ENCODE measurements at regions not wholly inside any gene's neighbourhood (a gene's known extent, or its start where the extent isn't known, plus 50 kb on each side); places are given as distances from the start of the nearest gene placed in this dataset.
"Not testable (repeated sequence)": the region's sequence is repeated elsewhere in the genome, so short reads cannot be mapped to it uniquely, and the experiment has no call there.

DNA sequence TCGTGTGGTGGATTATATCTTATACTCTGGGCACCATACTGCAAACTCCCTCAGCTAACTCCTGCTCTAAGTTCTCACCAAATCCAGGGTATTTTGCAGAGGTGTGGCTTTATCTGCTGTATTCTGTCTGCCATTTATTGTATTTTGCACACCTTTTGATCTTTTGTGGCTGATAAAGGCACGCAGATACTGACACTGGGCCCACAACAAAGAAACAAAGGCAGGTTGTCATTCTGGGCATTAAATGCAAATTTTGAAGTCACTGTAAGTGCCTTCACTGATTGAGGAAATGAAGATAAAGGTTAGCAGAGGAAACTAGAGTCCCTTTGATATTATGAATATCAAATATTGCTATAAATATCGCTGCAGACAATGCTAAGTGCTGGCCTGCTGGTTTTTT, 265.8 kb upstream of the MEIS1 start:
- DNase-seq = no peak

DNA sequence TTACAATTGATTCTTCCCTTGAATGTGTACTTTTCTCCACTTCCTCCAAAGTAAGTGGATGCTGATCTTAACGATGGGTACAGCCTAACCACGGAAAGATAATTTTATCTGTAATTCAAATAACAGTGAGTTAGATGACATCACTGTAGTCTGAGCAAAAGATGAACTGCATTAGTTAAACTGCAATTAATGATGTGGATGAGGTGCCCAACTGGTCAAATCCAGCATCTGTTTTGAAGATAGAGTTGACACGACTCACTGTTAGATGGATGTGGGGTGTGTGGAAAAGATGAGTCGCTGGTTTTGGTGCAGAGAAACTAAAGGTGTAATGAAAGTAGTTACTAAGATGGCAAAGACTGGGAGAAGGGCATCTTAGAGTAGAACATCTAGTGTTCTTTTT, 270.5 kb upstream of the MEIS1 start:
- no peak for DNase-seq

DNA sequence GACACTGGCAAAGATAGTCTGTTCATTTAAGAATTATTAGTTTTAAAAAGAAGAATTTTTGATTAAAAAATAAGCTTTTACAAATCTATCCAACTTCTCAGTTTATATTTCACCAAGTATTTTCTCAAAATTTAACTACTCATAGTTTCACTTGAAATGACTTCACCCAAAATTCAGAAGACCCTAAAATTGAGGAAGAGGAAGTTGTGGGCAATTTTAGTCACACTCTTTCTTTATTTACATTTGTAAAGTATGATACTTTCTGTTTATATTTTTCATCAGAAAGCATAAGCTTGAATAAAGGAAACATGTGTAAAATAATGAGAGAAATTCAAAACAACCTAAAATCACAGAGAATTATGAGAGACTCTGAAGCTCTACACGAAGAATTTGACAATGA, 278.8 kb upstream of the MEIS1 start:
- DNase-seq = no peak

DNA sequence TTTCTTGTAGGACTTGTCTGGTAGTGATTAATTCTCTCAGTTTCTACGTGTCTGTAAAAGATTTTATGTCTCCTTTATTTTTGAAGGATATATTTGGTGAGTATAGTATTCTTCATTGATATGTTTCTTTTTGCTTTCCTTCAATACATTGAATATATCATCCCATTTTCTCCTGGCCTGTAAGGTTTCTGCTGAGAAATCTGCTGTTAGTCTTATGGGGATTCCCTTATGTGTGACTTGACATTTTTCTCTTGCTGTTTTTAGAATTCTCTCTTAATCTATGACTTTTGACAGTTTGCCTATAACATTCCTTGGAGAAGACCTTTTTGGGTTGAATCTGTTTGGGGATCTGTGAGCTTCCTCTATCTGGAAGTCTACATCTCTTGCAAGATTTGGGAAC, 281.0 kb upstream of the MEIS1 start:
- DNase-seq = no peak

DNA sequence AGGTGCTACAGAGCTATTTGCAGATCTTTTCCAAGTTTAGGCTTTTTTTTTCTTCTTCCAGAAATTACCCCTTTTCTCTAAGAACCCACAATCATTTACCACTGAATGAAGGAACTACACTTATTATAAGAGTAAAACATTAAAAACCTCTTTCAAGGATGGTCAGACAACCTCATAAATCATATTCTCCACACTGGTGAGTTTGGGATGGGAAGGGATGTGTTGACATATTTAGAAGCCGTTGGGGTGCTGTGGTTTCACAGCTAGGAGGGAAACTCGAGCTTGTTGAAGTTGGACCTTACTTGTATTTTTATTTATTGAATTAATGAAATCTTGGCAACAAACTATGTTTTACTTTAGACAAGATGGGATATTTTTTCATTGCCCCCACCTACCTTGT, 289.4 kb upstream of the MEIS1 start:
- no peak for DNase-seq

DNA sequence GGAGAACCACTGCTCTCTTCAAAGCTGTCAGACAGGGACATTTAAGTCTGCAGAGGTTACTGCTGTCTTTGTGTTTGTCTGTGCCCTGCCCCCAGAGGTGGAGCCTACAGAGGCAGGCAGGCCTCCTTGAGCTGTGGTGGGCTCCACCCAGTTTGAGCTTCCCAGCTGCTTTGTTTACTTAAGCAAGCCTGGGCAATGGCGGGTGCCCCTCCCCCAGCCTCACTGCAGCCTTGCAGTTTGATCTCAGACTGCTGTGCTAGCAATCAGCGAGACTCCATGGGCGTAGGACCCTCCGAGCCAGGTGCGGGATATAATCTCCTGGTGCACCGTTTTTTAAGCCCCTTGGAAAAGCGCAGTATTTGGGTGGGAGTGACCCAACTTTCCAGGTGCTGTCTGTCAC, 290.6 kb upstream of the MEIS1 start:
- DNase-seq = not testable (repeated sequence)

DNA sequence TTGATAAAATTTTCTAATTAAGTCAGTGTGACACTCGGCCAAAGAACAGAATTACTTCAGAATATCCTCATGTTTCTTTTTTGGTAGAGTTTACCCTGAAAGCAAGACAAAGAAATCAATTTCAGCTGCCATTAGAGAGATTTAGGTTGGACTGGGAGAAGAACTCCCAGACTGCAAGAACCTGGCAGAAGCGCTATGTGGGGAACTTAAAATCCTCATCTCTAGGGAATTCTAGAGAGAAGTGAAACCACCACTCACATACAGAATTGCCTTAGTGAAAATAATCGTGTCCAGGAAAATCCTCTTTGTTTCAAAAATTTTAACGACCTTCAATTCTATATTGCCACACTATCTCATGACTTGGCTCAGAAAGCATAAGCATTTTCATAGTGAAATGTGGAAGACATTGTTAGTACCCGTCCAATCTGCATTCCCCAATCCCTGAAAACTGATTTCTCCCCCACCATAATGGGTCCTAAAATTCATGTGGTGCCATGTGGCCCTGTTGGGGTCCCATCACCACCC, 297.3 kb upstream of the MEIS1 start:
- DNase-seq = no peak

DNA sequence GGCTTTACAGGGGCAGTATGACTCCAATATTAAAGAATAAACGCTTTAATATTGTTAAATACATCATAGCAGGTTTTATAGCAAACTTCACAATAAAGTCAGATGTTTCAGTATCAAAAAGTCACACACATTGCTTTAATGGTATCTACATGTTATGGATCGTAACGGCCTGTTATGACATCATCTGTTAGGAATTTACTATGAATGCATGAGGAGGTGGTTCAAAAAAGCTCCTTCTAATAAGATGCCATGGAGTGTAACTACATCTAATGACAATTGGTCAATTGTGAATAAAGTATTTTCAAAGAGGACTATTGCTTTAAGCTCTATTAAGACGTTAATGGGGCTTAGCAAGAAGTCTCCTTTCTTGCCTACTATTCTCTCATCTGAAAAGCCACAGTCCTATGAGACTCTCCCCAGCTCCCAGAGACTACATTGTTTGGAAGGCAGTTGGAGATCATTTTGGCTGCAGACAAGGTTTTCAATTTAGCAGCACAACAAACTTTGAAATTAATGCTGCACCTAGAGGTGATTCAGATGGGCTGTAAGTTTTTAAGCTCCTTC, 300.7 kb upstream of the MEIS1 start:
- no peak for DNase-seq

DNA sequence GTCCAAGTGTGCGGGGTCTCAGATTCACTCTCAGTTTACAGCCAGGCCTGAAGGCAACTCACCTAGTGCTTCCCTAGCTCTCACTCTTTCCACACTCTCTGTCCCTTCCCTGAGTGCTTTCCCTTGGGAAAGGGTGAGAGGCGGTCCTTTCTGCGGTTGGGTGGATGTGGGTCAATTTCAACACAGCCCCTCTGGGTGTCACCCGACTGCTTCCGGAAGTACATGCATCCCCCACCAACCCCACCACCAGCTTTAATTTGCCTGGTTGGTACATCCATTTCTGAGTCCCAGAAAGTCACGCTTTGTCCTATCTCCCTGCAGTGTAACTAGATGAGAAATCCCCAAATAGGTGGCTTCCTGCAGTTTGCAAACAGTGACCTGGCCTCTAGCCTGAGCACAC, 307.3 kb upstream of the MEIS1 start:
- DNase-seq = no peak

DNA sequence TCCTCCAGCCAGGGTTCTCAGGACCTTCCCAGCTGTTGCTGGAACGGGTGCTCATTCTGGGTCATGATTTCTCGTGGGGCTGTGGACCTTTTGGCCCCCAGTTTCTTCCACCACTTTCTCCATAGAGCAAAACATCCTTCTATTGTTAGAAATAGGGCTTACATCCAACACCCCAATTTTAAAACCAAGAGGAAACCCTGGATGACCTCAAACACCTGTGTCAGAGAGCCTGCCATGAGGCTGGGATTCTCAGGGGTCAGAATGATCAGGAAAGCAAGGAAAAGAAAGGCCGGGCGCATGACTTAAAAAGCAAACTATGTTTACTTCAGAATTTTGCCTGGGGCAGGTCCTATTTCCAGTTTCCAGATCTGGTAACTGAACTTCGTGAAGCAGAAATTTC, 307.9 kb upstream of the MEIS1 start:
- no peak for DNase-seq

DNA sequence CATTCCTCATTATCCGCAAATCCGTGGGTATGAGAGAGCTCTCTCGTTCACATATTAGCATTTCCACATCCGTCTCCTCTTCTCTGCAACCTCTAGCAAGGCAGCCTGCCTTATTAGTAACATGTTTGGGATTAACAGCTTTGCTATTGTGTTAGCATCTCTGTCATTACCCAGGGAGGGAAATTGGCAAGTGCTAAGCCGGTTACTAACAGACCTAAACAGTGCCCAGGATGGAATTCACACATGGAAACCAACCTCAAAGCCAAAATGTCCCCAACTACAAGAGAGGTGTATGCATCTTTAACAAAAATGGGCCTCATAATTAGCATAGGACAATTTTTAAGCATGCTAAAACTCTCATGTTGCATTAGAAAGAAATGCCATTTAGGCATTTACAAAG, 309.0 kb upstream of the MEIS1 start:
- no peak for DNase-seq

DNA sequence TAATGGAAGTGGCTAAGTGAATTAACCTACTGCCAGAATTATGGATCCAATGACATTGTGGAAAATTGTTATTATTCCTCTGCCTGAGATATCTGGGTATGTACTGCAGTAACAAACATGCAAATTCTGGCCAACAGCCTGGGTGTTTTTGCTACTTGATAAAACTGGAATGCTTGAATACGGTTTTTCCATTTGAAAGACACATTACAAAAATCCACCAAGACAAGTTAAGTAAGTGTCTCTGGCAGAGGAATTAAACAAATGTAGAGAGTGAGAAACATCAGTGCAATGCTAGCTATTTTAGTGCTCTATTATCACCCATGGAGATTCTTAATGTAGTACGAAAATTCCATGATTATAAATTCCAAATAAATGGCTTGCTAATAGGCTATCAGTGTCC, 312.4 kb upstream of the MEIS1 start:
- DNase-seq = no peak

DNA sequence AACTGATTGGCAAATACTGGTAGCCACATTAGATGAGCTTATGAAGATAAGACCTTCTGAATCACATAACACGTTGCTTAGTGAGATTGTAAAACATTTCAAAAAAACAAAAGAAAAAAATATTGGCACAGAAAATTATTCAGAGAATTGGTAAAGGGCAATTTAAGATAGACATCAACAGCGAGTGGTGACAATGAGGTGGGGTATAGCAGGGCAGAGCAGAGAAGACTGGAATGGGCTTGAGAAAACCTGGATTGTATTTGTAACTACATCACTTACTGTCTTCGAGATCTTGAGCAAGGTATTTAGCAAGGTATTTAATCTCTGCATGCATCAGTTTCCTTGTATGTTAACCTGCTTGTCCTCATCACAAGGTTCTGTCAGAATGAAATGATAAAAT, 313.0 kb upstream of the MEIS1 start:
- DNase-seq = no peak

DNA sequence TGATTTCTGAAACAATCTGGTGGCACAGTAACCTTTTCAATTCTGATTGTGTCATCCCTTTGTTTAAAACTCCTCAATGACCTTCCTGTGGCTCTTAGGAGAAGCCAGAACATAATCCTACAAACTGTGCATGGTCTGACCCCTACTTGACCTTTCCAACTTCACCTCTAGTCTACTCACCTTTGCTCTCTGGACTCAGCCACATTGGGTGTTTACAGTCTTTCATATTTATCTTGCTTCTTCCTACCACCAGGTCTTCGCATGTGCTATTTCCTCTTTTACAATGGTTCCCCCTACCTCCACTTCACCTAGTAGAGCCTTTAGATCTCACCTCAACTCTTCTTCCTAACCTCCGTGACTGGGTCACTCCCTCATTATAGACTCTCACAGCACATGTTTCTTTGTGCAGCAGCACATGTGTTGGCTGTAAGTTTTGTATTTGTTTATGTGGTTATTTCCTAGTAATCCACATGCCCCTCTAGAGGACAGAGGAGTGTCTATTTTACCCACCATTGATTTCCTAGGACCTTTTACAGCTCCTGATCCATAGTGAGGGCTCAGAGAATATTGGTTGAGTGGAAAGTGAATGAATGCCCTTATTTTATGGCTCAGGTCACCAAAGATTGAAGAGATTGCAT, 320.8 kb upstream of the MEIS1 start:
- DNase-seq = no peak

DNA sequence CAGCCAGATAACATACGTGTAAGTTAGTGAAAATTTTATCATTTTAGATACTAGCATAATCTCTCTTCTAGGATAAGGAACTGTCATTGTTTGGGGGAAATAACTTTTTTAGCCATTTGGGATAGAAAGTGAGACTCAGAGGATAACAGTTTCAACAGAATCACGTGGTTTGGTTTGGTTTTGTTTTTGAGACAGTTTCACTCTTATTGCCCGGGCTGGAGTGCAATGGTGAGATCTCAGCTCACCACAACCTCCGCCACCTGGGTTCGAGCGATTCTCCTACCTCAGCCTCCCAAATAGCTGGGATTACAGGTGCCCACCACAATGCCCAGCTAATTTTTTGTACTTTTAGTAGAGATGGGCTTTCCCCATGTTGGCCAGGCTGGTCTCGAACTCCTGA, 323.2 kb upstream of the MEIS1 start:
- DNase-seq = no peak

DNA sequence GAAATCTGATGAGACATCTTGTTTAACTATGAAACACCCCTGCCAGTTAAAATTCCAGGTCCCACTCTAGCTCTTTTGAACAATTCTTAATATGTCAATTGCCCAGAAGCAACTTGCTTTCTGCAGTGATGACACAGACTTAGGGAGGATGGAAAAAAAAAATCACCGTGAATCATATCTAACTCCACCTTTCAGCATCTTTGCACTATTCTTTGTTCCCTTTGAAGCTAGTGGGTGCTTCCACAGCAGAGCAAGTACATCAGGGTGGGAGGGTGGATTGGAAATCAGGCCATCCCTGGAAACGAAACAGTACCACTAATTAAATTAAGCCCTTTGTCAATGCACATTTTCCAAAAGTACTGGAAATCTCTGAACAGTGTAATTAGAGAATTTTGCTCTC, 324.3 kb upstream of the MEIS1 start:
- no peak for DNase-seq

DNA sequence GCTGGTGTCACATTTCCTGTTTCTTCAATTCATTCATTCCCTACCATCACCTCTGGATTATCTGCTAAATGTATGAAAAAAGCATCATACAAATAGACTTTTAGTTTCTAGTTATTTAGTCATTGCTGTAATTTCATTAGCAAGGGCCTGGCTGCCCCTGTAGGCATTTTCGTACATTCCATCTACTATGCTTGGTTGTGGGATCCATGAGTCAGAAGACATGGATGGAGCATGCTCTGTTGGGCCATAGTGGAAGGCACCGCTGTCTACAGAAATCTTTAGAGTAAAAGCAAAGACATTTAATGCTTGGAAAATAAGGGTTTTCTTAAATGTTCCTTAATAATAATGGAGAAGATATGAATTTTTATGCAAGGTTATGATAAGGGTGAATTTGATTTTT, 324.8 kb upstream of the MEIS1 start:
- DNase-seq = no peak

DNA sequence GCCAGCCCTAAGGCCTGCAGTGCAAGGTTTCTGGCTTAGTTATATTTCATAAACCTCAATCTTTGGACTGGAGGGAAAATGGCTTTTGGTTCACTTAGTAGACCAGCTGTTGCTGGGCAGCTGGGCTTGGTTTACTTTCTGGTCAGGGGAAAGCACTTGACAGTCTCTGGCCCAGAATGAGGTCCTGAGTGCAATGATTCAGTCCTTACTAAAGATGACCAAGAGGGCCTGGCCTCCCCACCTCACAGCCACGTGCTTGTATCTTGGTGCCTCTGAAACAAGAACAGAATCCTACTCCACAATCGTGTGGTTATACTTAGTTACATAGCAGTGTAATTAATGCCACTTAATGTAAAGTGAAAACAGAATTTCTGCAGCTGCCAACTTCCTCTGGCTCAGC, 325.5 kb upstream of the MEIS1 start:
- DNase-seq = no peak

DNA sequence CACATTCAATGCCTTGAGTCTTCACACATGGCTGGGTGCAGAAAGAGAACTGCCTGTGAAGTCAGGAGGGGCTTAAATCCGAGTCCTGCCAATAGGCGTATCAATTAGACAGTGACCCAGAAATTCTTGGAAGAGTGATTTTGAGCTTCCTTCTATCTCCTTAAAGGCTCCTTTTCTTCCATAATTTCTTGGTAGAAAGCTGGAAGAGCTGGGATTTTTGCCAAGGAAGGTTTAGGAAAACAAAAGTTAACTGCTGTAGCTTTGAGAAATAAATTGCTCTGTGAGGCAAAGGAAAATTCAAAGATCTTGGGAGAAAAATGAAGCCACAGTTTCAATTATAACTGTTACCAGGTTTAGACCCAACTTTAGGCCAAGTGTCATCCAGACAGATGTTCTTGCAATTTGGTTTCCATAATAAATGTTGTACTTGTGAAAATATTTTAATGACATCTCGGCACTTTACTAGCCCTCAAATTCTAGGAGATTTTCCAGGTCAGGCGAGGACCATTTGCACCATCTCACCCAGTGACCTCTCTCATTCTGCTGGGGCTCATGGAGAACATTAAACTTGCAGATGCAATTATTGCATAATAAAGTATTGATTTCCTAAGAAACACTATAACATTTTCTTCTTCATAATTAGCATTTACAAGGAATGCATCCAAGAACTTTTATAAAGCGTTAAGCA, 329.7 kb upstream of the MEIS1 start:
- no peak for DNase-seq

DNA sequence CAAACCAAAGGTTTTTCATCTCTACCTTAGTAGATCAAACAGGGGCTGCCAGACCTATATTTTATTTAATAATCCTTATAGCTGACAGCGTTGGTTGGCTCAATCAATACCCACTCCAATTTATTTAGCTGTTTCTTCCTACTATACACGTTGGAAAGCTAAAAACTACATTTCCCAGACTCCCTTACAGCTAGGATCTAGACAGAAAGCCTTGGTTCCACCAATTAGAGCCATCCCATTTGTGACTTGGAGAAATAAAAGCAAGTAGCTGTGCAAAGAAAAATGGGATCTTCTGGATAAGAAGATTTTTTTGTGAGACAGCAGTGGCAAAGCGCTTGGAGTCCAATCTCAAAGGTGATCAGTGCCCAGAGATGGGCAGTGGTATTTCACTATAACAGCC, 331.3 kb upstream of the MEIS1 start:
- DNase-seq = no peak

DNA sequence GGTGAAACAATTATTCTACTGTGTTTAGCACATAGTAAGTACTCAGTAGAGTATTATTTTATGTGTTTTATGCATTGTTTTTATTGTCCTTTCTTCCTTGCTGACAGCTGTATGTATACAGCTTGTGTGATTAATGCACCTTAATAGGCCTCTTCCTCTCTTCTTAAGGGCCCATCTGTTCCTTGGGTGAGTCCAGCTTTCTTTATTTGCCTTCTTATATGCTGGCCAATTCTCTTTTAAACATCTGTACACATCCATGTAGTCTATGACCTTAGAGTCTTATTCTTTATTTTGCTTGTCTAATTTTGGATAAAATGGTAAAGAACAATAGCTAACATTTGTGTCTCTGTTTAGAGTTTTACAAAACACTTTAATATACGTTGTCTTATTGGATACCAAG, 333.7 kb upstream of the MEIS1 start:
- DNase-seq = no peak

DNA sequence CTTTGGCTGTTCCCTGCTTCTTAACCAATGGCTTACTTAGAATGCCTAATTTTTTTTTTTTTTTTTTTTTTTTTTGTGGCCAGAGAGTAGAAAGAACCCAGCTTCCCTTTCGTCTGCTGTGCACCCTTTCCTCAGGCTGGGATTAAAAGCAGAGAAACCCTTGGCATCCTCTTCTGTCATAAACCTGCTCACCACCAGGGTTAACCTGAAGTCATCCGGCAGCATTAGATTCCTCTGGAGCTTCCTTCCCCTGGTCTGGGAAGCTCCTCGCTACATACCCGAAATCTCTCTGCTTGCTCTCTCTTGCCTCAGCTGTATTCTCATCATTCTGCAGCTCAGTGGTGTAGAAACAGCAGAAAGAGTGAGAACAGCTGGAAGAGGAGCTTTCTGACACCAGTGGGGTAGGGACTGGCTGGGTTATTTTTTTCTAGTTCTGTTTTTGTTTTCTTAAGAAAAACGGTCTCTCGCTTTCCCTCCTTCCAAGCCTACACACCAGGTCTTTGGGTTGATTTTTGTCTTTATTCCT, 339.0 kb upstream of the MEIS1 start:
- DNase-seq = no peak

DNA sequence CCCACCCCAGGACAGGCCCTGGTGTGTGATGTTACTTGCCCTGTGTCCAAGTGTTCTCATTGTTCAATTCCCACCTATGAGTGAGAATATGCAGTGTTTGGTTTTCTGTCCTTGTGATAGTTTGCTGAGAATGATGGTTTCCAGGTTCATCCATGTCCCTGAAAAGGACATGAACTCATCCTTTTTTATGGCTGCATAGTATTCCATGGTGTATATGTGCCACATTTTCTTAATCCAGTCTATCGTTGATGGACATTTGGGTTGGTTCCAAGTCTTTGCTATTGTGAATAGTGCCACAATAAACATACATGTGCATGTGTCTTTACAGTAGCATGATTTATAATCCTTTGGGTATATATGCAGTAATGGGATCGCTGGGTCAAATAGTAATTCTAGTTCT, 340.2 kb upstream of the MEIS1 start:
- DNase-seq = not testable (repeated sequence)

DNA sequence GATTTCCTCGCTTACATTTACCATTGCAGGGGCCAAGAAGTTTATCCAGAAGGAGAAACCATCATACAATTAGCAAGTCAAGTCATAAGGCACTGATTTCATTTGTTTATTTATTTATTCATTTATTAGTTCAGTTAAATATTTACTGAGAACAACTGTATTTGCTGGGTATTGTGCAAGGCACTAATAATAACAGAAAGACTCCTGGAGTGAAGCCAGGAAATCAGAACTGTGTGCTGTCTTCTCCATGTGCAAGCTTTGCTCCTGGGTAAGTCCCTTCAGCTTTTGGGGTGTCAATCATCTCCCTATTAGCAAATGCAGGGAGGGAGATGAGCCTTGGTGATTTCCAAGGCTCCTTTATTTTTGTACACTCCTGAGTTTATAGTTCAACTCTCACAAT, 341.6 kb upstream of the MEIS1 start:
- no peak for DNase-seq

Data from activated effector memory CD4-positive, alpha-beta T cell treated with anti-CD3 and anti-CD28 coated beads, Interleukin-2, amount 50 U/mL, for 16 hours (primary cell).